OCI-LY3 (cell line): ENCODE measurements at regions not wholly inside any gene's neighbourhood (a gene's known extent, or its start where the extent isn't known, plus 50 kb on each side); places are given as distances from the start of the nearest gene placed in this dataset.

Experiments
- CTCF ChIP-seq: fragments of 200-600, 300-600 bp; sonication (generic); IDR thresholded peaks from 2 replicates; pipeline ENCODE4 v1.5.1; 2014; ENCODE audit warnings: antibody characterized with exemption, low read length, low read depth
- EZH2phosphoT487 ChIP-seq: fragments of 200-600 bp; shearing (Covaris generic); IDR thresholded peaks from 2 replicates; pipeline ENCODE4 v1.6.1; 2018; ENCODE audit warnings: antibody characterized with exemption, mixed run types, low read depth

GRCh38 chr18:40157120-40157519, 1797.9 kb upstream of the PIK3C3 start:
- TF ChIP-seq CTCF (no peak), EZH2phosphoT487 (no peak)
